GM12878 (cell line): ENCODE measurements at regions not wholly inside any gene's neighbourhood (a gene's known extent, or its start where the extent isn't known, plus 50 kb on each side); places are given as distances from the start of the nearest gene placed in this dataset.
"Not testable (repeated sequence)": the region's sequence is repeated elsewhere in the genome, so short reads cannot be mapped to it uniquely, and the experiment has no call there.

ENCODE experiments used
- ATAC-seq: fragments of 200-7000 bp; cut with Tn5 transposase; 3 replicates; pipeline ENCODE4 v1.9.1; 2020; ENCODE audit warnings: mild to moderate bottlenecking, moderate library complexity
- BruUV-seq: library from RNA; stranded (reverse); fragments of 400-500 nt; replicated peaks from 2 replicates; lab custom pipeline; 2021; lab: Mats Ljungman, UMichigan
- CTCF ChIA-PET: fragments of 300-600 bp; sonication (Branson Sonifier 250); formaldehyde crosslinking; extraction: SDS; loops from one replicate; lab custom pipeline; 2021; ENCODE audit warnings: inconsistent platforms; lab: Yijun Ruan, JAX
- POLR2A ChIA-PET: fragments of 350-600 bp; formaldehyde crosslinking; extraction: SDS; loops from one replicate; lab custom pipeline; 2021; ENCODE audit warnings: inconsistent platforms; lab: Charles Lee
- RAD21 ChIA-PET: fragments of 300-600 bp; sonication (Branson Sonifier 250); formaldehyde crosslinking; loops from one replicate; lab custom pipeline; 2023; ENCODE audit warnings: antibody characterized with exemption; ENCODE audit not compliant: unreplicated experiment; lab: Charles Lee
- SMC1A ChIA-PET: fragments of 300-600 bp; sonication (Branson Sonifier 250); formaldehyde crosslinking; loops from one replicate; lab custom pipeline; 2023; ENCODE audit not compliant: unreplicated experiment, uncharacterized antibody; lab: Charles Lee
- DNase-seq: peaks from one replicate; pipeline ENCODE4 v3.0.0-alpha.2; 2011; ENCODE audit warnings: low read depth, low spot score
- FAIRE-seq: peaks from 3 replicates; lab custom pipeline; 2011; peaks lifted over from hg19 to GRCh38; lab: Jason Lieb, UNC
- H2AFZ ChIP-seq: 2 replicates; pipeline ENCODE4 v1.6.0; 2011; ENCODE audit warnings: low read depth, low read length, control low read depth; ENCODE audit not compliant: control insufficient read depth
- H3K27ac ChIP-seq: 2 replicates; pipeline ENCODE4 v1.5.1; 2011; ENCODE audit warnings: control low read depth; ENCODE audit not compliant: control insufficient read depth, insufficient read depth
- H3K27me3 ChIP-seq, 2 experiments: replicated peaks in 1 of 2; 2 replicates each; pipeline versions ENCODE4 v1.6.0 to v1.6.1; 2011; ENCODE audit warnings: low read length in 1 of 2; ENCODE audit not compliant: control insufficient read depth in 2 of 2, insufficient read depth in 2 of 2
- H3K36me3 ChIP-seq, 2 experiments: 2 replicates each; pipeline ENCODE4 v1.5.1; 2011; ENCODE audit warnings: low read length in 1 of 2; ENCODE audit not compliant: control insufficient read depth in 2 of 2, insufficient read depth in 2 of 2
- H3K4me1 ChIP-seq: 2 replicates; pipeline ENCODE4 v1.6.1; 2011; ENCODE audit warnings: mild to moderate bottlenecking, low read length, moderate library complexity, mixed read lengths; ENCODE audit not compliant: control insufficient read depth, insufficient read depth
- H3K4me2 ChIP-seq: 2 replicates; pipeline ENCODE4 v1.6.0; 2011; ENCODE audit warnings: control low read depth; ENCODE audit not compliant: control insufficient read depth, insufficient read depth
- H3K4me3 ChIP-seq: fragments of 200-600 bp; sonication (generic); 2 replicates; pipeline ENCODE4 v1.5.1; 2016
- H3K79me2 ChIP-seq: 2 replicates; pipeline ENCODE4 v1.6.0; 2011; ENCODE audit warnings: low read length; ENCODE audit not compliant: control insufficient read depth, insufficient read depth
- H3K9ac ChIP-seq: 2 replicates; pipeline ENCODE4 v1.8.0; 2011; ENCODE audit warnings: low read length, control low read depth, mixed read lengths; ENCODE audit not compliant: control insufficient read depth, insufficient read depth
- H3K9me3 ChIP-seq: replicated peaks from 3 replicates; pipeline ENCODE4 v1.5.1; 2011; ENCODE audit warnings: mild to moderate bottlenecking, low read length; ENCODE audit not compliant: control insufficient read depth, insufficient read depth
- H4K20me1 ChIP-seq: 2 replicates; pipeline ENCODE4 v1.6.0; 2011; ENCODE audit not compliant: control insufficient read depth, insufficient read depth
- BRCA1 ChIP-seq: IDR thresholded peaks from 2 replicates; pipeline ENCODE4 v1.6.1; 2011; ENCODE audit warnings: low read depth, low read length, improper control_type of control experiment
- MYB ChIP-seq: fragments of 150-350 bp; IDR thresholded peaks from 2 replicates; pipeline ENCODE4 v1.6.1; 2014; ENCODE audit warnings: mild to moderate bottlenecking, low read depth, low read length, borderline replicate concordance
- NRF1 ChIP-seq: conservative IDR thresholded peaks from 2 replicates; pipeline ENCODE4 v1.6.1; 2011; ENCODE audit warnings: mild to moderate bottlenecking, low read depth, low read length, improper control_type of control experiment
- PAX5 ChIP-seq: IDR thresholded peaks from 2 replicates; pipeline ENCODE4 v1.6.1; 2011; ENCODE audit warnings: low read depth, low read length, borderline replicate concordance
- RUNX3 ChIP-seq: IDR thresholded peaks from 2 replicates; pipeline ENCODE4 v1.6.1; 2012; ENCODE audit warnings: low read length, inconsistent platforms
- SPI1 ChIP-seq: IDR thresholded peaks from 2 replicates; pipeline ENCODE4 v1.6.1; 2011; ENCODE audit warnings: low read depth, mild to moderate bottlenecking, low read length, moderate library complexity, borderline replicate concordance; ENCODE audit not compliant: insufficient read depth
- TCF7 ChIP-seq: IDR thresholded peaks from 2 replicates; pipeline ENCODE4 v1.6.1; 2014; ENCODE audit warnings: antibody characterized with exemption, borderline replicate concordance
- ZNF384 ChIP-seq: IDR thresholded peaks from 2 replicates; pipeline ENCODE4 v1.6.1; 2012; ENCODE audit warnings: low read depth, mild to moderate bottlenecking, low read length, improper control_type of control experiment, borderline replicate concordance
- ZZZ3 ChIP-seq: IDR thresholded peaks from 2 replicates; pipeline ENCODE4 v1.6.1; 2011; ENCODE audit warnings: low read depth; ENCODE audit not compliant: control insufficient read depth, insufficient read length
- WGBS: methylation state at CpG from one replicate; pipeline ENCODE4 v1.1.6; 2016; ENCODE audit warnings: low lambda C conversion rate; ENCODE audit not compliant: insufficient replicate concordance, insufficient coverage; ENCODE audit errors: missing lambda C conversion rate; 5-methylcytosine and 5-hydroxymethylcytosine counted together
- in situ Hi-C: fragments of 300-500 bp; cut with MboI; formaldehyde crosslinking; loops from 9 replicates; pipeline ENCODE4 v1.14.3; 2018; ENCODE audit warnings: mixed read lengths
- intact Hi-C: fragments of 100-400 bp; cut with micrococcal nuclease; formaldehyde crosslinking; loops from one replicate; pipeline ENCODE4 v1.14.2; 2022; ENCODE audit not compliant: unreplicated experiment
- TF ChIP-seq, protein P1 (sequence below): IDR thresholded peaks from 2 replicates; pipeline ENCODE4 v1.6.1; 2011; ENCODE audit warnings: borderline replicate concordance, low read depth, mild to moderate bottlenecking, moderate library complexity, low read length; ENCODE audit not compliant: insufficient read depth, poor library complexity, severe bottlenecking
- TF ChIP-seq, protein P2 (sequence below): IDR thresholded peaks from 2 replicates; pipeline ENCODE4 v1.6.1; 2012; ENCODE audit warnings: low read depth, low read length, improper control_type of control experiment

DNA sequence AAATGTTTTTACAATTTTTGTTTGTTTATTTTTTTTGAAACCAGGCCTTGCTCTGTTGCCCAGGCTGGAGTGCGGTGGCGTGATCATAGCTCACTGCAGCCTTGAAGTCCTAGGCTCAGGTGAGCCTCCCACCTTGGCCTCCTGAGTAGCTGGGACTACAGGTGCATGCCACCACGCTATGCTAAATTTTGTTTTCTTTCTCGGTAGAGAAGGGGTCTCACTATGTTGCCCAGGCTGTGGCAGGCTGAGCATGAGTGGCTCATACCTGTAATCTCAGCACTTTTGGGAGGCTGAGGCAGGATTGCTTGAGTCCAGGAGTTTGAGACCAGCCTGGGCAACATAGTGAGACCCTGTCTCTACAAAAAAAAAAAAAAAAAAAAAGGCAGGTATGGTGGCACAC is 60.2 kb upstream of the ADGRL1 start:
- BruUV-seq, H2AFZ ChIP-seq, H3K4me2 ChIP-seq, H3K27me3 ChIP-seq, H4K20me1 ChIP-seq, H3K4me3 ChIP-seq, intact Hi-C loops, ATAC-seq, H3K36me3 ChIP-seq, RAD21 ChIA-PET, DNase-seq, H3K4me1 ChIP-seq, FAIRE-seq, H3K27ac ChIP-seq, in situ Hi-C loops, H3K79me2 ChIP-seq, SMC1A ChIA-PET, H3K9me3 ChIP-seq, H3K9ac ChIP-seq: not testable (repeated sequence)
- WGBS, result 59% methylated on average over 4 of the region's 4 CpGs
- POLR2A ChIA-PET, result interaction anchor here (0.6 kb wide), 1 partner anchor 547 kb away, joined by 3 read pairs; no protein-coding TSS in a partner anchor
- CTCF ChIA-PET, result interaction anchor here (0.9 to 1.5 kb wide), 2 partner anchors 87 to 140 kb away, joined by 3 read pairs; no protein-coding TSS in a partner anchor

DNA sequence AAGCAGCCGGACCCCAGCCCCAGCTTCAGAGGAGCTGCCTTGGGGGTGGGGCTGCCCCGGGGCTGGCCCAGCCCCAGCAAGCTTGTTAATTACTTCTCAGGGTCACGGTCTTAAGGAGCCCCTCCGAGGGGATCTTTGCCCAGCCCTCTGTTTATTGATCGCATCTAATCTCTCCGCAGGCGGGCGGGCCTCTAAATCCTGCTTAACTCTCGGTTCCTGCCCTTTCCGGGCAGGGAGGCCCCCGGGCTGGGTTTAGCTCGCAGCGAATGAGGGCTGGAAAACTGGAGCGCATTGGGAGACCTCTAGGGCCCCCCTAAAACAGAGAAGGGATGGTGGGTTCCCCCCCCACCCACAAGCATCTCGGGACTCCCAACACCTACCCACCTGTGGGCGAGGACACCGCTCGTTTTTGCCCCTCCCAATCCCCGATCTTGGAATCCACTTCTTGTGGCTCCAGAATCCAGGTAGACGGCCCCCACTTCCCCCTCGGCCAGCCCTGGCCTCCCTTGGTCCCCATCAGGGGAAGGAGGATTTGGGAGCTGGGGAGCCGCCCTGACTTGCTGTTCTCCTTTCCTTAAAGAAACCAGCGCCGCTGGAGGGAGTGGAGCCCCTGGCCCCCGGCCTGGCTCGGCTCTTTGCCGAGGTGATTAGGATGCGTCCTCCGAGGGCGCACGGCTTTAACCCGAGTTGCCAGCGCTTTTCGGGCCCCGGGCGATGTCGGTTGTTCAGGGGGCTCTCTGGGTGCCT is 59.5 kb upstream of the ADGRL1 start:
- CTCF ChIA-PET, result interaction anchor here (1.5 kb wide), 1 partner anchor 141 kb away, joined by 3 read pairs; no protein-coding TSS in a partner anchor
- Histone ChIP-seq H2AFZ (no peak overlapping the region), H3K27me3 (no peaks in the 10 kb centered on the region), H4K20me1 (no peaks in the 10 kb centered on the region), H3K4me3 (no peak overlapping the region), H3K27ac (no peak overlapping the region), H3K9me3 (no peaks in the 10 kb centered on the region), H3K79me2 (no peaks in the 10 kb centered on the region), H3K4me1 (no peaks in the 10 kb centered on the region), H3K36me3 (no peaks in the 10 kb centered on the region), H3K4me2 (no peak overlapping the region), H3K9ac (no peak overlapping the region)
- SMC1A ChIA-PET, result interaction anchor here (1.2 kb wide), 1 partner anchor 167 kb away, joined by 3 read pairs; no protein-coding TSS in a partner anchor
- RAD21 ChIA-PET, result no interaction called here
- FAIRE-seq, result no peak
- in situ Hi-C loops (no loop called here), intact Hi-C loops (no loop called here)
- POLR2A ChIA-PET, result no interaction called here
- ATAC-seq, result no peak
- WGBS, result 50% methylated on average over 34 of the region's 37 CpGs
- no peak for DNase-seq
- no TSS peak for BruUV-seq
- TF ChIP-seq, protein P1, sequence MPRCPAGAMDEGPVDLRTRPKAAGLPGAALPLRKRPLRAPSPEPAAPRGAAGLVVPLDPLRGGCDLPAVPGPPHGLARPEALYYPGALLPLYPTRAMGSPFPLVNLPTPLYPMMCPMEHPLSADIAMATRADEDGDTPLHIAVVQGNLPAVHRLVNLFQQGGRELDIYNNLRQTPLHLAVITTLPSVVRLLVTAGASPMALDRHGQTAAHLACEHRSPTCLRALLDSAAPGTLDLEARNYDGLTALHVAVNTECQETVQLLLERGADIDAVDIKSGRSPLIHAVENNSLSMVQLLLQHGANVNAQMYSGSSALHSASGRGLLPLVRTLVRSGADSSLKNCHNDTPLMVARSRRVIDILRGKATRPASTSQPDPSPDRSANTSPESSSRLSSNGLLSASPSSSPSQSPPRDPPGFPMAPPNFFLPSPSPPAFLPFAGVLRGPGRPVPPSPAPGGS, result no peak
- TF ChIP-seq ZNF384 (no peak), NRF1 (no peak), TCF7 (no peak), RUNX3 (no peak), BRCA1 (no peak), MYB (no peak), ZZZ3 (no peak), SPI1 (no peak), PAX5 (no peak)
- TF ChIP-seq, protein P2, sequence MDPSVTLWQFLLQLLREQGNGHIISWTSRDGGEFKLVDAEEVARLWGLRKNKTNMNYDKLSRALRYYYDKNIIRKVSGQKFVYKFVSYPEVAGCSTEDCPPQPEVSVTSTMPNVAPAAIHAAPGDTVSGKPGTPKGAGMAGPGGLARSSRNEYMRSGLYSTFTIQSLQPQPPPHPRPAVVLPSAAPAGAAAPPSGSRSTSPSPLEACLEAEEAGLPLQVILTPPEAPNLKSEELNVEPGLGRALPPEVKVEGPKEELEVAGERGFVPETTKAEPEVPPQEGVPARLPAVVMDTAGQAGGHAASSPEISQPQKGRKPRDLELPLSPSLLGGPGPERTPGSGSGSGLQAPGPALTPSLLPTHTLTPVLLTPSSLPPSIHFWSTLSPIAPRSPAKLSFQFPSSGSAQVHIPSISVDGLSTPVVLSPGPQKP, result no peak
